Spleen (tissue), 7 donors: ENCODE measurements at regions not wholly inside any gene's neighbourhood (a gene's known extent, or its start where the extent isn't known, plus 50 kb on each side); places are given as distances from the start of the nearest gene placed in this dataset.

ENCODE experiments used
- CTCF ChIP-seq, 11 experiments: fragments of 200-600 bp in 7 of 11; fragments of 450-650 bp in 4 of 11; sonication (generic) in 4 of 11; IDR thresholded peaks in 8 of 11; conservative IDR thresholded peaks in 3 of 11; 1 replicate in 7 of 11; 2 replicates in 4 of 11; pipeline versions ENCODE4 v1.4.0 to v1.8.0; 2016 to 2021; ENCODE audit warnings: antibody characterized with exemption in 11 of 11, inconsistent platforms in 4 of 11, mild to moderate bottlenecking in 1 of 11
- POLR2A ChIP-seq, 3 donors: fragments of 450-650 bp; IDR thresholded peaks; one replicate each; pipeline ENCODE4 v1.5.1; 2017; ENCODE audit warnings: antibody characterized with exemption in 3 of 3, mild to moderate bottlenecking in 1 of 3
- donor health status: DM: no; HTN: no; CAD: no; lungs with moderate emphysema.
- donor health status: DM: no; HTN: no; CAD: no.
- donor health status: DM: no; HTN: no; CAD: no.

- no peak for TF ChIP-seq CTCF (IDR thresholded peaks at IDR 0.05 in 8 of 11, conservative IDR thresholded peaks at IDR 0.05 in 3 of 11)
- no peak for TF ChIP-seq POLR2A (IDR thresholded peaks at IDR 0.05)
Measured at GRCh38 chrX:45668686-45669443, 468.2 kb upstream of the DIPK2B start.
